ENCODE measurements at regions not wholly inside any gene's neighbourhood (a gene's known extent, or its start where the extent isn't known, plus 50 kb on each side); places are given as distances from the start of the nearest gene placed in this dataset.

GRCh38 chr18:42413870-42414269 is 458.8 kb downstream of the PIK3C3 start:
- Histone ChIP-seq H3K27me3 (no peaks in the 10 kb centered on the region), H3K9me3 (peaks cover 0 to 5% (median 0%) of the 10 kb centered on the region in 11 donors), H3K36me3 (no peaks in the 10 kb centered on the region), H3K4me3 (no peak overlapping the region), H3K4me1 (no peaks in the 10 kb centered on the region), H3K27ac (peak overlapping the region in 1 of 10 donors; percentile 47)
- TF ChIP-seq CTCF (IDR thresholded peaks at IDR 0.05): no peak
- 67 to 80% methylated on average over 1 of the region's 1 CpG for WGBS, 2 donors
- intact Hi-C loops (cut with DNase I): no loop called here
- DNase-seq (no peak), ATAC-seq (no peak)

DNA sequence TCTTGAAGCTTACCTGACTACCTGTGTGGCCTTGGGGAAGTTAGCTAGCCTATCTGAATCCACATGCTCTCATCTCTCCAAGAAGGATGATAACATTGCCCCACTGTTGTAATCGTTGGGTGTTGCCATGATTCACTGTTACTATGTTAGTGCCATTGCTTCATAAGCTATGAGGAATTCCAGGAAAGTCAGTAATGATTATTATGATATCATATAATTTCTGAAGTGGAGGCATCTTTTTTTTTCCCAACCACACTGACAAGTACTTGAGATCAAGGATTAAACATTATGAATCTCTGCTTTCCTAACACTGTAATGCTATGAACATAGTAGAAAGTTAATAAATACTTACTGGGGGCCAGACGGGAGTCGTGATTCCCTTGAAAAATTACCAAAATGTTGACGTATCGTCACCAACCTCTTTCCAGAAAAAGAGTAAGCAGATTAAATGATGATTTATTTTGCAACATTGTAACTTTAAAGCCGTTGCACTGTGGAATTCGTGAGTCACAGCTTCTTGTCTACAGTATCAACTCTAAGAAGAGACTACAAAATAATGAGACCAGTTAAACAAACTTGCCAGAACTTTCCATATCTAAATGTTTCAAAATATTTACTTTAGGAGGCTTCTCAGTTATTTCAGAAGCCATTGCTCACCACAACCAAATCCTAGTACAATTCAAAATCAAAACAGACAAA is 459.9 kb downstream of the PIK3C3 start:
- no peaks in the 10 kb centered on the region for H3K4me1 ChIP-seq
- no peaks in the 10 kb centered on the region for H3K9me3 ChIP-seq
- no peak overlapping the region for H3K4me3 ChIP-seq
- no peak for TF ChIP-seq CTCF (IDR thresholded peaks at IDR 0.05)
- intact Hi-C loops (cut with DNase I): no loop called here
- ATAC-seq (peak in 6 of 8 donors; percentile 28 to 89 (median 40)), DNase-seq (no peak)
- H3K36me3 ChIP-seq: no peaks in the 10 kb centered on the region
- peak overlapping the region in 4 of 10 donors; percentile 12 to 47 (median 30) for H3K27ac ChIP-seq
- no peaks in the 10 kb centered on the region for H3K27me3 ChIP-seq
- WGBS, 2 donors: 66 to 69% methylated on average over 7 of the region's 7 CpGs

DNA sequence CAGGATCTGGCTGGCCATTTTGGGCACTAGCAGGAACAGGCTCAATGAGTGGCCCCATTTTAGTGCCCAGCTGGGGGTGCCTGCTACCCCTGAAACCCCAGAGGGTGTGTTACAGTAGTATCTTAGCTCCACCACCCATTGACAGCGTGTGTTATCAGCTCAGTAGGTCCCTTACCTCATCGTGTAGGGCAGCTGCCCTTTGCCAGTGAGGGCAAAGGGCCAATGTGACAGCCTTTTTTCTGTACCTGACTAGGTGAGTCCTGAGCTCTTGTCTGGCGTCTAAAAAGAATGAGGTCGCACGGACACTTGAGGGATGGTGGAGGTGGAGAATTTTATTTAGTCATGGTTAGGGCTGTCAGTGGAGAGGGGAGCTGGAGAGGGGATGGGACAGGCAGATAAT is 462.2 kb downstream of the PIK3C3 start:
- H3K4me3 ChIP-seq: no peak overlapping the region
- ATAC-seq (no peak), DNase-seq (no peak)
- H3K36me3 ChIP-seq: no peaks in the 10 kb centered on the region
- H3K27ac ChIP-seq: no peak overlapping the region
- no peaks in the 10 kb centered on the region for H3K27me3 ChIP-seq
- no peaks in the 10 kb centered on the region for H3K9me3 ChIP-seq
- no peak for TF ChIP-seq CTCF (IDR thresholded peaks at IDR 0.05)
- intact Hi-C loops (cut with DNase I): no loop called here
- no peaks in the 10 kb centered on the region for H3K4me1 ChIP-seq
- 78 to 83% methylated on average over 5 of the region's 5 CpGs for WGBS, 2 donors

- 50 to 71% methylated on average over 1 of the region's 1 CpG for WGBS, 2 donors
- Histone ChIP-seq H3K4me1 (no peaks in the 10 kb centered on the region), H3K27ac (no peak overlapping the region), H3K36me3 (no peaks in the 10 kb centered on the region), H3K4me3 (no peak overlapping the region), H3K27me3 (no peaks in the 10 kb centered on the region), H3K9me3 (no peaks in the 10 kb centered on the region)
- DNase-seq: no peak
- TF ChIP-seq CTCF (IDR thresholded peaks at IDR 0.05): no peak
- ATAC-seq: no peak
- intact Hi-C loops (cut with DNase I): no loop called here
These were observed 463.1 kb downstream of the PIK3C3 start for GRCh38 chr18:42418121-42418520.

All from heart right ventricle (tissue), 16 donors.